Mesodermal cell (in vitro differentiated cells): ENCODE measurements at regions not wholly inside any gene's neighbourhood (a gene's known extent, or its start where the extent isn't known, plus 50 kb on each side); places are given as distances from the start of the nearest gene placed in this dataset.

ENCODE experiments used
- H3K27ac ChIP-seq: 2 replicates; pipeline ENCODE4 v1.7.0; 2013; ENCODE audit warnings: mild to moderate bottlenecking, low read depth, low read length, moderate library complexity; ENCODE audit not compliant: severe bottlenecking
- H3K36me3 ChIP-seq: 2 replicates; pipeline ENCODE4 v1.7.1; 2013; ENCODE audit warnings: mild to moderate bottlenecking, low read length, moderate library complexity; ENCODE audit not compliant: control insufficient read depth, insufficient read depth
- H3K4me1 ChIP-seq: one replicate; pipeline ENCODE4 v1.7.1; 2013; ENCODE audit warnings: mild to moderate bottlenecking, low read length; ENCODE audit not compliant: insufficient read depth, control insufficient read depth, poor library complexity, severe bottlenecking
- H3K4me3 ChIP-seq: 2 replicates; pipeline ENCODE4 v1.7.0; 2013; ENCODE audit warnings: low read length, control low read depth, mild to moderate bottlenecking; ENCODE audit not compliant: insufficient read depth, poor library complexity, severe bottlenecking; ENCODE audit errors: extremely low read depth
- H3K9me3 ChIP-seq: 2 replicates; pipeline ENCODE4 v1.7.1; 2013; ENCODE audit warnings: mild to moderate bottlenecking, low read length, moderate library complexity; ENCODE audit not compliant: control insufficient read depth
- WGBS, 2 experiments: methylation state at CpG; one replicate each; pipeline ENCODE4 v1.1.5; 2013; ENCODE audit warnings: missing lambda C conversion rate in 2 of 2; ENCODE audit not compliant: insufficient coverage in 2 of 2; 5-methylcytosine and 5-hydroxymethylcytosine counted together

- H3K9me3 ChIP-seq = no peaks in the 10 kb centered on the region
- H3K4me3 ChIP-seq = no peak overlapping the region
- no peak overlapping the region for H3K27ac ChIP-seq
- no CpG with 5 or more reads among the region's 2 CpGs for WGBS, 2 experiments
- no peaks in the 10 kb centered on the region for H3K36me3 ChIP-seq
- no peaks in the 10 kb centered on the region for H3K4me1 ChIP-seq
These were observed 1495.3 kb upstream of the PCDH7 start for GRCh38 chr4:29224911-29225310.

GRCh38 chr4:29240641-29241040, 1479.5 kb upstream of the PCDH7 start:
- Histone ChIP-seq H3K9me3 (no peaks in the 10 kb centered on the region), H3K4me1 (no peaks in the 10 kb centered on the region)

GRCh38 chr4:29243054-29243453, 1477.1 kb upstream of the PCDH7 start:
- Histone ChIP-seq H3K36me3 (no peaks in the 10 kb centered on the region), H3K4me1 (no peaks in the 10 kb centered on the region), H3K4me3 (no peak overlapping the region), H3K9me3 (no peaks in the 10 kb centered on the region), H3K27ac (no peak overlapping the region)
- no CpG with 5 or more reads among the region's 1 CpG for WGBS, 2 experiments

More at GRCh38 chr4:29240641-29241040, 1479.5 kb upstream of the PCDH7 start:
- no peak overlapping the region for H3K4me3 ChIP-seq
- no peaks in the 10 kb centered on the region for H3K36me3 ChIP-seq
- H3K27ac ChIP-seq = no peak overlapping the region

GRCh38 chr4:29243851-29244250, 1476.3 kb upstream of the PCDH7 start:
- WGBS, 2 experiments = no CpG with 5 or more reads among the region's 1 CpG
- no peaks in the 10 kb centered on the region for H3K36me3 ChIP-seq
- H3K4me3 ChIP-seq = no peak overlapping the region
- no peaks in the 10 kb centered on the region for H3K4me1 ChIP-seq
- no peaks in the 10 kb centered on the region for H3K9me3 ChIP-seq
- H3K27ac ChIP-seq = no peak overlapping the region

GRCh38 chr4:29259556-29259955, 1460.6 kb upstream of the PCDH7 start:
- WGBS, 2 experiments = no CpG with 5 or more reads among the region's 2 CpGs
- Histone ChIP-seq H3K9me3 (no peaks in the 10 kb centered on the region), H3K4me1 (no peaks in the 10 kb centered on the region), H3K27ac (no peak overlapping the region), H3K4me3 (no peak overlapping the region), H3K36me3 (no peaks in the 10 kb centered on the region)

- Histone ChIP-seq H3K4me1 (no peaks in the 10 kb centered on the region), H3K27ac (no peak overlapping the region), H3K4me3 (no peak overlapping the region), H3K36me3 (no peaks in the 10 kb centered on the region), H3K9me3 (no peaks in the 10 kb centered on the region)
- 71 to 95% methylated on average over 1 to 2 of the region's 2 CpGs for WGBS, 2 experiments
These were observed 1457.2 kb upstream of the PCDH7 start for GRCh38 chr4:29262986-29263385.

GRCh38 chr4:29276150-29276549, 1444.0 kb upstream of the PCDH7 start:
- Histone ChIP-seq H3K27ac (no peak overlapping the region), H3K4me1 (no peaks in the 10 kb centered on the region), H3K4me3 (no peak overlapping the region), H3K9me3 (peaks cover 6% of the 10 kb centered on the region), H3K36me3 (no peaks in the 10 kb centered on the region)
- WGBS, 2 experiments = 100% methylated on average over 1 of the region's 1 CpG; no CpG with 5 or more reads in 1 of the 2 experiments

- no peak overlapping the region for H3K4me3 ChIP-seq
- no peak overlapping the region for H3K27ac ChIP-seq
- H3K4me1 ChIP-seq = no peaks in the 10 kb centered on the region
- H3K36me3 ChIP-seq = no peaks in the 10 kb centered on the region
- H3K9me3 ChIP-seq = peaks cover 6% of the 10 kb centered on the region
These were observed 1442.8 kb upstream of the PCDH7 start for GRCh38 chr4:29277381-29277780.

- WGBS, 2 experiments = no CpG with 5 or more reads among the region's 2 CpGs
- Histone ChIP-seq H3K4me3 (no peak overlapping the region), H3K27ac (peak overlapping the region; percentile 38), H3K36me3 (no peaks in the 10 kb centered on the region), H3K4me1 (no peaks in the 10 kb centered on the region), H3K9me3 (peaks cover 6% of the 10 kb centered on the region)
These were observed 1441.6 kb upstream of the PCDH7 start for GRCh38 chr4:29278585-29278984.

- H3K9me3 ChIP-seq = no peaks in the 10 kb centered on the region
- H3K27ac ChIP-seq = no peak overlapping the region
- no peaks in the 10 kb centered on the region for H3K36me3 ChIP-seq
- WGBS, 2 experiments = no CpG with 5 or more reads among the region's 1 CpG
- H3K4me3 ChIP-seq = no peak overlapping the region
- no peaks in the 10 kb centered on the region for H3K4me1 ChIP-seq
These were observed 1431.1 kb upstream of the PCDH7 start for GRCh38 chr4:29289118-29289517.

- Histone ChIP-seq H3K4me1 (no peaks in the 10 kb centered on the region), H3K27ac (no peak overlapping the region), H3K4me3 (no peak overlapping the region), H3K9me3 (no peaks in the 10 kb centered on the region), H3K36me3 (no peaks in the 10 kb centered on the region)
These were observed 1424.9 kb upstream of the PCDH7 start for GRCh38 chr4:29295280-29295679.

- no peaks in the 10 kb centered on the region for H3K36me3 ChIP-seq
- no peaks in the 10 kb centered on the region for H3K4me1 ChIP-seq
- no peak overlapping the region for H3K4me3 ChIP-seq
- no peaks in the 10 kb centered on the region for H3K9me3 ChIP-seq
- 80% methylated on average over 1 of the region's 3 CpGs; no CpG with 5 or more reads in 1 of the 2 experiments for WGBS, 2 experiments
- no peak overlapping the region for H3K27ac ChIP-seq
These were observed 1415.6 kb upstream of the PCDH7 start for GRCh38 chr4:29304595-29304994.
